NCI-H526 (cell line): ENCODE measurements at regions not wholly inside any gene's neighbourhood (a gene's known extent, or its start where the extent isn't known, plus 50 kb on each side); places are given as distances from the start of the nearest gene placed in this dataset.
"Not testable (repeated sequence)": the region's sequence is repeated elsewhere in the genome, so short reads cannot be mapped to it uniquely, and the experiment has no call there.

Experiments
- DNase-seq, 2 experiments: peaks; one replicate each; lab custom pipeline; 2025; lab: John Stamatoyannopoulos, UW

GRCh38 chr14:105857826-105858675 lies 331.7 kb downstream of the TMEM121 start:
- no peak for DNase-seq

- DNase-seq, result no peak
These were observed 332.3 kb downstream of the TMEM121 start for GRCh38 chr14:105858676-105859025.

GRCh38 chr14:105859073-105859716 lies 332.8 kb downstream of the TMEM121 start:
- DNase-seq, result not testable (repeated sequence)

GRCh38 chr14:105859717-105860614 lies 333.6 kb downstream of the TMEM121 start:
- no peak for DNase-seq

DNA sequence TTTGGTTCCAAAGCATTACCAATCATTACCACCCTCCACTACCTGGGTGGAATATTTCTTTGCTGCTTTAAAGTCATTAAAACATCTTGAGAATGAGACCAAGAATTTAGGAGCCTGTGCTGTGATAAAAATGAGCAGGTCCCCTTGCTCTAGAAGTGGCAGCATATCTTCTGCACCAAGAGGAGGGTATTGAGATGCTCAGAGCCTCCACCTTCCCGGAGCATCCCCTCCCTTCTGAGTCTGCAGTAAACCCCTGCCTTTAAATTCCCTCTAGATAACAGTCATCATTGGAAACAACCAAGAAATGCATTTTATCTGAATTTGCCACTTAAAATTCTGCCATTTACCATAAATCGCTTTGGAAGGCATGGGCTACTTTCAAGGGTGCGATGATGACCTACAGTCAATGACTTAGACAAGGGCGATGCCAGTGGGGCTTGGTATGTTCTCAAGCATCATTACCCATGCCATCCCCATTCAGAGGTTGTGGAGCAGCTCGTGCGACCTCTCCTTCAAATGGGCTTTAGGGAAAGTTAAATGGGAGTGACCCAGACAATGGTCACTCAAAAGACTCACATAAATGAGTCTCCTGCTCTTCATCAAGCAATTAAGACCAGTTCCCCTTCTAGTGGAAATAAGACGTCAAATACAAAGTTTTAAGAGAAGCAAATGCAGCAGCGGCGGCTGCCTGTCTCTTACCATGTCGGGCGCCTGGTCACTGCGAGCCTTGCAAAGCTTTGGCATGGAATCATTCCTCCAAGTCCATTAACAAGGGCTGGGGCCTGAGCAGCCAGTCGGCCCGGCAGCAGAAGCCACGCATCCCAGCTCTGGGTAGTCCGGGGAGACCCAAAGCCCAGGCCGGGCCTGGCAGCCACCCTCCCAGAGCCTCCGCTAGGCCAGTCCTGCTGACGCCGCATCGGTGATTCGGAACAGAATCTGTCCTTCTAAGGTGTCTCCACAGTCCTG lies 334.5 kb downstream of the TMEM121 start:
- DNase-seq, result no peak

GRCh38 chr14:105861985-105862465 lies 335.6 kb downstream of the TMEM121 start:
- DNase-seq, result no peak

- no peak for DNase-seq
These were observed 336.3 kb downstream of the TMEM121 start for GRCh38 chr14:105862581-105863239.

DNA sequence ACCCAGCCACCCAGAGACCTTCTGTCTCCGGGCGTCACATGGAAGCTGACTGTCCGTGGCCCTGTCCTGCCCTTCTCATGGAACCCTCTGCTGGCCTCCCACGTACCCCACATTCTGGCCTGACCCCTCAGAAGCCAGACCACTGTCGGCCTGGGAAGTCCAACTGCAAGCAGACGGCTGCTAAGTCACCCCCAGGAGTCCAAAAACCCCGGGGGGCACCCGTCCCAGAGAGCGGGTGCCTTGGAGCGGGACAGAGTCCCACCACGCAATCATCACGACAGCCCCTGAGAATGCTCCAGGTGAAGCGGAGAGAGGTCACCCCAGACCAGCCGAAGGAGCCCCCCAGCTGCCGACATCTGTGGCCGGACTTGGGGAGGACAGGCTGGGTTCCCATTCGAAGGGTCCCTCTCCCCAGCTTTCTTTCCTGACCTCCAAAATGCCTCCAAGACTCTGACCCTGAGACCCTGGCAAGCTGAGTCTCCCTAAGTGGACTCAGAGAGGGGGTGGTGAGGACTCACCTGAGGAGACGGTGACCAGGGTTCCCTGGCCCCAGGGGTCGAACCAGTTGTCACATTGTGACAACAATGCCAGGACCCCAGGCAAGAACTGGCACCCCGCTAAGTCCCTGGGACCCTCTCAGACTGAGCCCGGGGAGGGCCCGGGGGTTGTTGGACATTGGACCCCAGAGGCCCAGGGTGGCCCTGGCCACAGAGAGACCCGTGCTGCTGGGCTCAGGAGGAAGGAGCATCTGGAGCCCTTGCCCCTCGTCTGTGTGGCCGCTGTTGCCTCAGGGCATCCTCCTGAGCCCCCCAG lies 337.1 kb downstream of the TMEM121 start:
- DNase-seq, result no peak

GRCh38 chr14:105864116-105864515 lies 337.7 kb downstream of the TMEM121 start:
- DNase-seq, result no peak

- no peak for DNase-seq
These were observed 338.4 kb downstream of the TMEM121 start for GRCh38 chr14:105864651-105865265.

GRCh38 chr14:105865266-105865903 lies 339.0 kb downstream of the TMEM121 start:
- DNase-seq, result no peak

GRCh38 chr14:105865904-105866840 lies 339.8 kb downstream of the TMEM121 start:
- DNase-seq, result no peak

GRCh38 chr14:105866841-105867321 lies 340.5 kb downstream of the TMEM121 start:
- DNase-seq, result no peak

- DNase-seq, result no peak
These were observed 341.7 kb downstream of the TMEM121 start for GRCh38 chr14:105867961-105868599.

GRCh38 chr14:105871590-105871989 lies 345.2 kb downstream of the TMEM121 start:
- no peak for DNase-seq

DNA sequence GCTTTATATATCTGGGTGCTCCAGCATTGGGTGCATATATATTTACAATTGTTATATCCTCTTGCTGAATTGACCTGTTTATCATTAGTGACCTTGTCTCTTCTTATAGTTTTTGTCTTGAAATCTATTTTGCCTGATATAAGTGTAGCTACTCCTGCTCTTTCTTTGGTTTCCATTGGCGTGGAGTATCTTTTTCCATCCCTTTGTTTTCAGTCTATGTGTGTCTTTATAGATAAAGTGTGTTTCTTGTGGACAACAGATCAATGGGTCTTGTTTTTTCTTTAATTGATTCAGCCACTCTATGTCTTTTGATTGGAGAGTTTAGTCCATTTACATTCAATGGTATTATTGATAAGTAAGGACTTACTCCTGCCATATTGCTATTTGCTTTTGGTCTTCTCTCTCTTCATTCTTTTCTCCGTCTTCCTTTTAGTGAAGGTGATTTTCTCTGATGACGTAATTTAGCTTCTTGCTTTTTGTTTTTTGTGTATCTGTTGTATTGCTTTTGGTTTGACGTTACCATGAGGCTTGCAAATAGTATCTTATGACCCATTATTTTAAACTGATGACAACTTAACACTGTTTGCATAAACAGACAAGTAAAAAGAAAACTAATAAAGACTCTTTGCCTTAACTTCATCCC lies 347.6 kb downstream of the TMEM121 start:
- no peak for DNase-seq
